H1 (cell line): ENCODE measurements at regions not wholly inside any gene's neighbourhood (a gene's known extent, or its start where the extent isn't known, plus 50 kb on each side); places are given as distances from the start of the nearest gene placed in this dataset.

Source experiments
- CTCF ChIA-PET: fragments of 300-600 bp; sonication (Branson Sonifier 250); formaldehyde crosslinking; loops from one replicate; lab custom pipeline; 2021; ENCODE audit not compliant: partially characterized antibody; lab: Charles Lee
- POLR2A ChIA-PET: fragments of 300-600 bp; sonication (Branson Sonifier 250); formaldehyde crosslinking; loops from one replicate; lab custom pipeline; 2021; ENCODE audit warnings: inconsistent platforms; ENCODE audit not compliant: partially characterized antibody; lab: Charles Lee
- DNase-seq, 2 experiments: peaks; one replicate each; pipeline versions ENCODE4 v3.0.0 to v3.0.0-alpha.2; 2010 to 2022; ENCODE audit warnings: low spot score in 2 of 2, low read depth in 1 of 2, mixed read lengths in 1 of 2
- FAIRE-seq: peaks from 2 replicates; lab custom pipeline; 2011; peaks lifted over from hg19 to GRCh38; lab: Jason Lieb, UNC
- H2AFZ ChIP-seq: 2 replicates; pipeline ENCODE4 v1.8.1; 2012; ENCODE audit warnings: low read length, inconsistent platforms
- H2AK5ac ChIP-seq: 2 replicates; pipeline ENCODE4 v1.6.1; 2013; ENCODE audit warnings: low read depth, low read length
- H2BK120ac ChIP-seq: replicated peaks from 2 replicates; pipeline ENCODE3; 2013; ENCODE audit warnings: low read depth, low read length, inconsistent platforms
- H2BK12ac ChIP-seq: 2 replicates; pipeline ENCODE4 v1.6.1; 2013; ENCODE audit warnings: low read depth, low read length
- H2BK15ac ChIP-seq: 2 replicates; pipeline ENCODE4 v1.6.1; 2013; ENCODE audit warnings: low read length
- H2BK20ac ChIP-seq: 2 replicates; pipeline ENCODE4 v1.6.1; 2013; ENCODE audit warnings: low read length
- H2BK5ac ChIP-seq: 2 replicates; pipeline ENCODE4 v1.6.1; 2013; ENCODE audit warnings: low read depth, low read length
- H3K14ac ChIP-seq: 2 replicates; pipeline ENCODE4 v1.6.1; 2013; ENCODE audit warnings: inconsistent platforms; ENCODE audit not compliant: insufficient read length
- H3K18ac ChIP-seq: 2 replicates; pipeline ENCODE4 v1.6.1; 2013; ENCODE audit warnings: low read length; ENCODE audit errors: extremely low read depth
- H3K23ac ChIP-seq: 2 replicates; pipeline ENCODE4 v1.6.1; 2013; ENCODE audit warnings: inconsistent platforms; ENCODE audit not compliant: insufficient read length
- H3K23me2 ChIP-seq: 2 replicates; pipeline ENCODE4 v1.6.1; 2013; ENCODE audit warnings: low read depth, low read length
- H3K27ac ChIP-seq: 2 replicates; pipeline ENCODE4 v1.6.1; 2011; ENCODE audit warnings: low read depth, low read length, inconsistent platforms
- H3K27me3 ChIP-seq, 4 experiments: replicated peaks in 1 of 4; 1 replicate in 1 of 4; 2 replicates in 3 of 4; pipeline versions ENCODE4 v1.6.1 to v1.8.1; 2011 to 2013; ENCODE audit warnings: low read length in 3 of 4, mild to moderate bottlenecking in 3 of 4, inconsistent platforms in 2 of 4, mixed read lengths in 2 of 4, moderate library complexity in 1 of 4; ENCODE audit not compliant: control insufficient read depth in 3 of 4, insufficient read depth in 3 of 4; ENCODE audit errors: extremely low read depth in 1 of 4
- H3K36me3 ChIP-seq, 4 experiments: 2 replicates each; pipeline versions ENCODE4 v1.6.1 to v1.8.1; 2011 to 2013; ENCODE audit warnings: mild to moderate bottlenecking in 4 of 4, low read length in 3 of 4, moderate library complexity in 2 of 4, control low read depth in 1 of 4, inconsistent platforms in 1 of 4; ENCODE audit not compliant: insufficient read depth in 4 of 4, control insufficient read depth in 2 of 4
- H3K4ac ChIP-seq: replicated peaks from 2 replicates; pipeline ENCODE3; 2013; ENCODE audit warnings: low read length, low read depth, mixed read lengths, inconsistent platforms; ENCODE audit not compliant: insufficient read length
- H3K4me1 ChIP-seq, 4 experiments: replicated peaks in 1 of 4; 1 replicate in 1 of 4; 2 replicates in 3 of 4; pipeline versions ENCODE4 v1.6.1 to v1.8.1; 2011 to 2013; ENCODE audit warnings: low read length in 3 of 4, inconsistent platforms in 2 of 4, mixed read lengths in 1 of 4; ENCODE audit not compliant: insufficient read depth in 4 of 4, control insufficient read depth in 3 of 4
- H3K4me2 ChIP-seq, 2 experiments: 2 replicates each; pipeline versions ENCODE4 v1.6.1 to v1.8.1; 2011 to 2013; ENCODE audit warnings: low read depth in 2 of 2, low read length in 2 of 2, control low read depth in 1 of 2, inconsistent platforms in 1 of 2, mild to moderate bottlenecking in 1 of 2; ENCODE audit not compliant: insufficient read depth in 1 of 2
- H3K4me3 ChIP-seq, 4 experiments: fragments of 200-600, 300-600 bp in 1 of 4; sonication (generic), shearing (Covaris generic), sonication (Bioruptor Twin) in 1 of 4; 2 replicates each; pipeline versions ENCODE4 v1.5.1 to v1.8.1; 2011 to 2016; ENCODE audit warnings: low read length in 4 of 4, low read depth in 3 of 4, control low read depth in 2 of 4, inconsistent platforms in 2 of 4, mild to moderate bottlenecking in 2 of 4, mixed read lengths in 1 of 4, moderate library complexity in 1 of 4; ENCODE audit not compliant: insufficient read depth in 2 of 4; ENCODE audit errors: extremely low read depth in 1 of 4
- H3K56ac ChIP-seq: replicated peaks from 2 replicates; pipeline ENCODE3; 2013; ENCODE audit warnings: low read depth, mild to moderate bottlenecking, mixed read lengths, low read length, inconsistent platforms; ENCODE audit not compliant: insufficient read length
- H3K79me1 ChIP-seq: 2 replicates; pipeline ENCODE4 v1.6.1; 2013; ENCODE audit warnings: low read depth, low read length, control low read depth
- H3K79me2 ChIP-seq, 2 experiments: 2 replicates each; pipeline versions ENCODE4 v1.6.1 to v1.8.1; 2012 to 2013; ENCODE audit warnings: low read length in 2 of 2, mild to moderate bottlenecking in 2 of 2, inconsistent platforms in 1 of 2; ENCODE audit not compliant: insufficient read depth in 2 of 2, control insufficient read depth in 1 of 2
- H3K9ac ChIP-seq, 4 experiments: replicated peaks in 1 of 4; 1 replicate in 1 of 4; 2 replicates in 3 of 4; pipeline versions ENCODE4 v1.6.1 to v1.8.1; 2011 to 2013; ENCODE audit warnings: low read depth in 3 of 4, low read length in 3 of 4, control low read depth in 2 of 4, mild to moderate bottlenecking in 2 of 4, moderate library complexity in 2 of 4, inconsistent platforms in 1 of 4; ENCODE audit errors: extremely low read depth in 1 of 4
- H3K9me3 ChIP-seq, 2 experiments: 2 replicates each; pipeline versions ENCODE4 v1.6.1 to v1.8.1; 2012 to 2013; ENCODE audit warnings: mild to moderate bottlenecking in 2 of 2, moderate library complexity in 2 of 2, control low read depth in 1 of 2, inconsistent platforms in 1 of 2, low read depth in 1 of 2, low read length in 1 of 2, mixed read lengths in 1 of 2; ENCODE audit not compliant: insufficient read depth in 2 of 2
- H4K20me1 ChIP-seq, 2 experiments: replicated peaks in 1 of 2; 2 replicates each; pipeline versions ENCODE3 to v1.8.1; 2011 to 2013; ENCODE audit warnings: inconsistent platforms in 2 of 2, low read length in 2 of 2, mild to moderate bottlenecking in 1 of 2; ENCODE audit not compliant: insufficient read depth in 2 of 2, control insufficient read depth in 1 of 2
- H4K5ac ChIP-seq: 2 replicates; pipeline ENCODE4 v1.6.1; 2013; ENCODE audit warnings: low read length, low read depth, mixed read lengths, inconsistent platforms; ENCODE audit not compliant: insufficient read length
- H4K8ac ChIP-seq: 2 replicates; pipeline ENCODE4 v1.8.0; 2013; ENCODE audit warnings: mild to moderate bottlenecking, moderate library complexity, low read length, inconsistent platforms; ENCODE audit not compliant: insufficient read depth; ENCODE audit errors: extremely low read depth
- H4K91ac ChIP-seq: replicated peaks from 2 replicates; pipeline ENCODE3; 2013; ENCODE audit warnings: low read length, mixed read lengths, inconsistent platforms; ENCODE audit not compliant: insufficient read length
- FOSL1 ChIP-seq: IDR thresholded peaks from 2 replicates; pipeline ENCODE4 v1.6.1; 2011; ENCODE audit warnings: mild to moderate bottlenecking, low read depth, low read length, moderate library complexity; ENCODE audit not compliant: insufficient read depth
- SP1 ChIP-seq: IDR thresholded peaks from 2 replicates; pipeline ENCODE4 v1.6.1; 2011; ENCODE audit warnings: low read depth, low read length
- SP4 ChIP-seq: IDR thresholded peaks from 2 replicates; pipeline ENCODE4 v1.6.1; 2012; ENCODE audit warnings: low read length, inconsistent platforms
- YY1 ChIP-seq: IDR thresholded peaks from 2 replicates; pipeline ENCODE4 v1.6.1; 2011; ENCODE audit warnings: low read depth, mild to moderate bottlenecking, low read length
- WGBS, 2 experiments: shearing (Covaris generic) in 1 of 2; methylation state at CpG; one replicate each; pipeline versions ENCODE4 v1.1.6 to v1.1.7; 2013 to 2015; ENCODE audit warnings: low lambda C conversion rate in 2 of 2, mixed read lengths in 2 of 2, inconsistent platforms in 1 of 2, low coverage in 1 of 2, missing lambda C conversion rate in 1 of 2; ENCODE audit not compliant: insufficient replicate concordance in 2 of 2, insufficient coverage in 1 of 2, insufficient read length in 1 of 2; ENCODE audit errors: extremely low coverage in 1 of 2, missing lambda C conversion rate in 1 of 2; 5-methylcytosine and 5-hydroxymethylcytosine counted together

GRCh38 chr13:107295416-107296140, 727.6 kb upstream of the ARGLU1 start:
- Histone ChIP-seq H3K27ac (no peak overlapping the region), H4K20me1 (no peaks in the 10 kb centered on the region), H3K79me2 (no peaks in the 10 kb centered on the region), H2BK20ac (no peak overlapping the region), H3K23ac (no peak overlapping the region), H3K4me2 (no peak overlapping the region), H3K9ac (no peak overlapping the region), H3K27me3 (no peaks in the 10 kb centered on the region), H3K79me1 (no peaks in the 10 kb centered on the region), H2AK5ac (no peak overlapping the region), H4K91ac (no peak overlapping the region), H2BK5ac (no peak overlapping the region), H3K4ac (no peak overlapping the region), H3K36me3 (no peaks in the 10 kb centered on the region), H2BK120ac (no peak overlapping the region), H3K4me1 (peaks cover 0 to 3% (median 0%) of the 10 kb centered on the region in 4 experiments; a peak in 1 of 7 replicates), H4K8ac (no peak overlapping the region), H3K23me2 (no peaks in the 10 kb centered on the region), H3K56ac (no peak overlapping the region), H3K9me3 (no peaks in the 10 kb centered on the region), H3K18ac (no peak overlapping the region), H2BK15ac (peak overlapping the region; percentile 40; the same call in 1 of the 2 replicates), H2BK12ac (no peak overlapping the region), H4K5ac (no peak overlapping the region), H3K14ac (no peak overlapping the region), H2AFZ (no peak overlapping the region), H3K4me3 (no peak overlapping the region)
- CTCF ChIA-PET = interaction anchor here (0.8 to 2.1 kb wide), 4 partner anchors 30 to 816 kb away, joined by 3 to 7 read pairs (median 3); no protein-coding TSS in a partner anchor
- FAIRE-seq (no peak), DNase-seq (no peak)
- no peak for TF ChIP-seq YY1
- no peak for TF ChIP-seq SP4
- TF ChIP-seq SP1 = no peak
- TF ChIP-seq FOSL1 = no peak
- POLR2A ChIA-PET = no interaction called here
- 90% methylated on average over 2 of the region's 2 CpGs; no CpG with 5 or more reads in 1 of the 2 experiments for WGBS, 2 experiments
